Thyroid gland (tissue), 4 donors: ENCODE measurements at regions not wholly inside any gene's neighbourhood (a gene's known extent, or its start where the extent isn't known, plus 50 kb on each side); places are given as distances from the start of the nearest gene placed in this dataset.

Source experiments
- CTCF ChIP-seq, 6 experiments: fragments of 200-600 bp in 3 of 6; fragments of 450-650 bp in 3 of 6; sonication (generic) in 3 of 6; IDR thresholded peaks; one replicate each; pipeline ENCODE4 v1.5.1; 2016 to 2019; ENCODE audit warnings: antibody characterized with exemption in 6 of 6, mild to moderate bottlenecking in 2 of 6, inconsistent platforms in 1 of 6, moderate library complexity in 1 of 6
- POLR2A ChIP-seq, 2 donors: fragments of 450-650 bp; IDR thresholded peaks; one replicate each; pipeline ENCODE4 v1.6.1; 2017; ENCODE audit warnings: antibody characterized with exemption in 2 of 2, mild to moderate bottlenecking in 2 of 2, moderate library complexity in 1 of 2

- TF ChIP-seq CTCF (IDR thresholded peaks at IDR 0.05) (no peak), POLR2A (IDR thresholded peaks at IDR 0.05) (no peak)
Measured at GRCh38 chr3:115292131-115292530, 145.0 kb upstream of the ZBTB20 start.
